ENCODE measurements at regions not wholly inside any gene's neighbourhood (a gene's known extent, or its start where the extent isn't known, plus 50 kb on each side); places are given as distances from the start of the nearest gene placed in this dataset.
"Not testable (repeated sequence)": the region's sequence is repeated elsewhere in the genome, so short reads cannot be mapped to it uniquely, and the experiment has no call there.

GRCh38 chr5:1636208-1636770 lies 112.5 kb upstream of the LPCAT1 start:
- not testable (repeated sequence) for DNase-seq

GRCh38 chr5:1635477-1635876 lies 111.7 kb upstream of the LPCAT1 start:
- DNase-seq = not testable (repeated sequence)

GRCh38 chr5:1634337-1634661 lies 110.5 kb upstream of the LPCAT1 start:
- no peak for DNase-seq

- peak; percentile 89 for DNase-seq
Observed at GRCh38 chr5:1633605-1634336, 110.0 kb upstream of the LPCAT1 start.

- DNase-seq = not testable (repeated sequence)
Observed at GRCh38 chr5:1631004-1631403, 107.2 kb upstream of the LPCAT1 start.

- not testable (repeated sequence) for DNase-seq
Observed at GRCh38 chr5:1626397-1626796, 102.6 kb upstream of the LPCAT1 start.

GRCh38 chr5:1619531-1619930 lies 95.8 kb upstream of the LPCAT1 start:
- not testable (repeated sequence) for DNase-seq

GRCh38 chr5:1618296-1618865 lies 94.6 kb upstream of the LPCAT1 start:
- DNase-seq = not testable (repeated sequence)

- DNase-seq = not testable (repeated sequence)
Observed at GRCh38 chr5:1617236-1617755, 93.5 kb upstream of the LPCAT1 start.

GRCh38 chr5:1613515-1613914 lies 89.8 kb upstream of the LPCAT1 start:
- DNase-seq = not testable (repeated sequence)

- DNase-seq = not testable (repeated sequence)
Observed at GRCh38 chr5:1610526-1610925, 86.8 kb upstream of the LPCAT1 start.

GRCh38 chr5:1609111-1609510 lies 85.4 kb upstream of the LPCAT1 start:
- not testable (repeated sequence) for DNase-seq

- not testable (repeated sequence) for DNase-seq
Observed at GRCh38 chr5:1608336-1608735, 84.6 kb upstream of the LPCAT1 start.

GRCh38 chr5:1606951-1607350 lies 83.2 kb upstream of the LPCAT1 start:
- DNase-seq = not testable (repeated sequence)

- DNase-seq = not testable (repeated sequence)
Observed at GRCh38 chr5:1603916-1604315, 80.2 kb upstream of the LPCAT1 start.

GRCh38 chr5:1601565-1601964 lies 77.8 kb upstream of the LPCAT1 start:
- not testable (repeated sequence) for DNase-seq

GRCh38 chr5:1598950-1599737 lies 75.4 kb upstream of the LPCAT1 start:
- DNase-seq = peak; percentile 15

- DNase-seq = not testable (repeated sequence)
Observed at GRCh38 chr5:1597093-1597473, 73.3 kb upstream of the LPCAT1 start.

GRCh38 chr5:1596462-1597092 lies 72.8 kb upstream of the LPCAT1 start:
- DNase-seq = not testable (repeated sequence)

GRCh38 chr5:1594357-1595106 lies 70.8 kb upstream of the LPCAT1 start:
- DNase-seq = peak; percentile 85

GRCh38 chr5:1593903-1594356 lies 70.2 kb upstream of the LPCAT1 start:
- no peak for DNase-seq

Measured in muscle of arm (tissue), 1 donor.